Large intestine (tissue), 3 donors: ENCODE measurements at regions not wholly inside any gene's neighbourhood (a gene's known extent, or its start where the extent isn't known, plus 50 kb on each side); places are given as distances from the start of the nearest gene placed in this dataset.

Experiments
- DNase-seq, 2 donors: peaks; one replicate each; pipeline versions ENCODE4 v3.0.0 to v3.0.0-alpha.2; 2013
- H3K27ac ChIP-seq: one replicate; pipeline ENCODE4 v1.5.1; 2013; ENCODE audit warnings: low read length
- H3K27me3 ChIP-seq: 2 replicates; pipeline ENCODE4 v1.6.1; 2013; ENCODE audit warnings: low read length; ENCODE audit not compliant: control insufficient read depth, insufficient read depth
- H3K36me3 ChIP-seq: 2 replicates; pipeline ENCODE4 v1.6.1; 2013; ENCODE audit warnings: low read length; ENCODE audit not compliant: control insufficient read depth, insufficient read depth
- H3K4me1 ChIP-seq: one replicate; pipeline ENCODE4 v1.6.1; 2013; ENCODE audit warnings: low read length; ENCODE audit not compliant: control insufficient read depth, insufficient read depth
- H3K4me3 ChIP-seq: one replicate; pipeline ENCODE4 v1.5.1; 2013; ENCODE audit warnings: low read length
- H3K9me3 ChIP-seq: one replicate; pipeline ENCODE4 v1.6.1; 2013; ENCODE audit warnings: mild to moderate bottlenecking, low read depth, low read length, moderate library complexity; ENCODE audit not compliant: control insufficient read depth
- WGBS: methylation state at CpG from one replicate; pipeline ENCODE4 v1.1.5; 2013; ENCODE audit warnings: low lambda C conversion rate; ENCODE audit not compliant: insufficient coverage; 5-methylcytosine and 5-hydroxymethylcytosine counted together

GRCh38 chr7:144892761-144893160 lies 56.9 kb upstream of the TPK1 start:
- DNase-seq, result no peak
- no peaks in the 10 kb centered on the region for H3K4me1 ChIP-seq
- no peaks in the 10 kb centered on the region for H3K9me3 ChIP-seq
- no peaks in the 10 kb centered on the region for H3K27me3 ChIP-seq
- H3K4me3 ChIP-seq, result no peak overlapping the region
- H3K36me3 ChIP-seq, result no peaks in the 10 kb centered on the region
- WGBS, result no CpG with 5 or more reads among the region's 3 CpGs
- no peak overlapping the region for H3K27ac ChIP-seq
